Choroid plexus epithelial cell (primary cell): ENCODE measurements at regions not wholly inside any gene's neighbourhood (a gene's known extent, or its start where the extent isn't known, plus 50 kb on each side); places are given as distances from the start of the nearest gene placed in this dataset.
"Not testable (repeated sequence)": the region's sequence is repeated elsewhere in the genome, so short reads cannot be mapped to it uniquely, and the experiment has no call there.

Experiments
- DNase-seq: peaks from one replicate; pipeline ENCODE4 v3.0.0-alpha.2; 2010; ENCODE audit warnings: low read depth
- H3K4me3 ChIP-seq: 2 replicates; pipeline ENCODE4 v1.5.1; 2011; ENCODE audit warnings: low read depth, mild to moderate bottlenecking, control low read depth, low read length, moderate library complexity
- CTCF ChIP-seq: conservative IDR thresholded peaks from 2 replicates; pipeline ENCODE4 v1.5.1; 2011; ENCODE audit warnings: low read depth, mild to moderate bottlenecking, control low read depth, inconsistent platforms, low read length, moderate library complexity

- H3K4me3 ChIP-seq, DNase-seq: not testable (repeated sequence)
Measured at GRCh38 chr5:62236593-62236992, 69.4 kb upstream of the KIF2A start.

GRCh38 chr5:62237944-62238343 lies 68.1 kb upstream of the KIF2A start:
- not testable (repeated sequence) for H3K4me3 ChIP-seq, DNase-seq

- H3K4me3 ChIP-seq, DNase-seq: not testable (repeated sequence)
Measured at GRCh38 chr5:62238584-62238983, 67.4 kb upstream of the KIF2A start.

- not testable (repeated sequence) for DNase-seq, H3K4me3 ChIP-seq
Measured at GRCh38 chr5:62240494-62240893, 65.5 kb upstream of the KIF2A start.

GRCh38 chr5:62242000-62242399 lies 64.0 kb upstream of the KIF2A start:
- H3K4me3 ChIP-seq, DNase-seq: not testable (repeated sequence)

GRCh38 chr5:62243046-62243445 lies 63.0 kb upstream of the KIF2A start:
- not testable (repeated sequence) for H3K4me3 ChIP-seq, DNase-seq

GRCh38 chr5:62248192-62248591 lies 57.8 kb upstream of the KIF2A start:
- DNase-seq, H3K4me3 ChIP-seq: not testable (repeated sequence)

GRCh38 chr5:62250085-62250484 lies 55.9 kb upstream of the KIF2A start:
- H3K4me3 ChIP-seq, DNase-seq: not testable (repeated sequence)

- DNase-seq, H3K4me3 ChIP-seq: not testable (repeated sequence)
Measured at GRCh38 chr5:62250919-62251318, 55.1 kb upstream of the KIF2A start.

GRCh38 chr5:62252519-62252918 lies 53.5 kb upstream of the KIF2A start:
- not testable (repeated sequence) for H3K4me3 ChIP-seq, DNase-seq

GRCh38 chr5:62255551-62255950 lies 50.5 kb upstream of the KIF2A start:
- H3K4me3 ChIP-seq, DNase-seq: not testable (repeated sequence)

- H3K4me3 ChIP-seq, result no peak overlapping the region
- no peak for TF ChIP-seq CTCF
- peak; percentile 53 for DNase-seq
Measured at GRCh38 chr5:62256161-62257019, 49.6 kb upstream of the KIF2A start.
